HEK293T (cell line): ENCODE measurements at regions not wholly inside any gene's neighbourhood (a gene's known extent, or its start where the extent isn't known, plus 50 kb on each side); places are given as distances from the start of the nearest gene placed in this dataset.

ENCODE experiments used
- CTCF ChIA-PET: fragments of 350-600 bp; formaldehyde crosslinking; extraction: SDS; loops from one replicate; lab custom pipeline; 2021; ENCODE audit warnings: antibody characterized with exemption, inconsistent platforms; lab: Yijun Ruan, JAX
- POLR2A ChIA-PET: fragments of 350-600 bp; formaldehyde crosslinking; extraction: SDS; loops from one replicate; lab custom pipeline; 2020; ENCODE audit warnings: antibody characterized with exemption, inconsistent platforms; lab: Yijun Ruan, JAX
- DNase-seq: peaks from one replicate; pipeline ENCODE4 v3.0.0; 2012; ENCODE audit warnings: mixed read lengths; ENCODE audit errors: extremely low spot score
- ARNT ChIP-seq: fragments of 450-650 bp; IDR thresholded peaks from 2 replicates; pipeline ENCODE4 v1.6.1; 2017; ENCODE audit warnings: mild to moderate bottlenecking
- BHLHE40 ChIP-seq: fragments of 450-650 bp; IDR thresholded peaks from 2 replicates; pipeline ENCODE4 v1.6.1; 2016; ENCODE audit warnings: mild to moderate bottlenecking, moderate library complexity, borderline replicate concordance
- CTBP1 ChIP-seq: fragments of 450-650 bp; IDR thresholded peaks from 2 replicates; pipeline ENCODE4 v1.6.1; 2016; ENCODE audit warnings: borderline replicate concordance
- ELF4 ChIP-seq: fragments of 450-650 bp; IDR thresholded peaks from 2 replicates; pipeline ENCODE4 v1.6.1; 2017; ENCODE audit warnings: antibody characterized with exemption
- FOXA1 ChIP-seq: fragments of 450-650 bp; IDR thresholded peaks from 2 replicates; pipeline ENCODE4 v1.6.1; 2016; ENCODE audit warnings: mild to moderate bottlenecking
- FOXK2 ChIP-seq: fragments of 450-650 bp; IDR thresholded peaks from 2 replicates; pipeline ENCODE4 v1.6.1; 2016; ENCODE audit warnings: mild to moderate bottlenecking
- FOXM1 ChIP-seq: fragments of 450-650 bp; IDR thresholded peaks from 2 replicates; pipeline ENCODE4 v1.6.1; 2017; ENCODE audit warnings: mild to moderate bottlenecking, borderline replicate concordance
- HDGF ChIP-seq: fragments of 450-650 bp; IDR thresholded peaks from 2 replicates; pipeline ENCODE4 v1.6.1; 2017; ENCODE audit warnings: antibody characterized with exemption, borderline replicate concordance
- L3MBTL2 ChIP-seq: fragments of 450-650 bp; conservative IDR thresholded peaks from 2 replicates; pipeline ENCODE4 v1.6.1; 2016; ENCODE audit warnings: mild to moderate bottlenecking
- LEF1 ChIP-seq: fragments of 450-650 bp; IDR thresholded peaks from 2 replicates; pipeline ENCODE4 v1.6.1; 2017; ENCODE audit warnings: mild to moderate bottlenecking, borderline replicate concordance
- NFRKB ChIP-seq: fragments of 450-650 bp; IDR thresholded peaks from 2 replicates; pipeline ENCODE4 v1.6.1; 2016; ENCODE audit warnings: mild to moderate bottlenecking, moderate library complexity
- SP1 ChIP-seq: fragments of 450-650 bp; IDR thresholded peaks from 2 replicates; pipeline ENCODE4 v1.6.1; 2017
- SUZ12 ChIP-seq: fragments of 450-650 bp; IDR thresholded peaks from 2 replicates; pipeline ENCODE4 v1.6.1; 2016; ENCODE audit warnings: mild to moderate bottlenecking
- TARDBP ChIP-seq: fragments of 450-650 bp; IDR thresholded peaks from 2 replicates; pipeline ENCODE4 v1.6.1; 2016
- ZNF384 ChIP-seq: fragments of 450-650 bp; IDR thresholded peaks from 2 replicates; pipeline ENCODE4 v1.6.1; 2016
- TF ChIP-seq, protein P1 (sequence below): fragments of 450-650 bp; IDR thresholded peaks from 2 replicates; pipeline ENCODE4 v1.6.1; 2016

DNA sequence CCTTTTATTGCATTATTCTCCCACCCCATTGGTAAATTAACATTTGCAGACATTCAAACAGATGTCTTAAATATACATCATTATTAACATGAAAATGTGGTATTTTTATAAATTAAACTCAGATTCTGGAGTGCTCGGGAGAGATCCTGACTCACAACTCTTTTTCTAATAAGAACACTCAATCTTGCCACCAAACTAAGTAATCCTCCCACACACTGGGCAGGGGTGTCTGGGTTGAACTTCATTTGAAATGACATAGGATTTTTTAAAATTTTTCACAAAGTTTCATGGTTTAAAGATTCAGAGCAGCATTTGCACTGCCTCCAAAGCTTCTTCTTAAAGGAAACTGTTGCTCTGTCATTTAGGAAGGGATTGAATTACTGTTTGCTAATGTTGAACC is 754.3 kb downstream of the MECOM start:
- POLR2A ChIA-PET: no interaction called here

DNA sequence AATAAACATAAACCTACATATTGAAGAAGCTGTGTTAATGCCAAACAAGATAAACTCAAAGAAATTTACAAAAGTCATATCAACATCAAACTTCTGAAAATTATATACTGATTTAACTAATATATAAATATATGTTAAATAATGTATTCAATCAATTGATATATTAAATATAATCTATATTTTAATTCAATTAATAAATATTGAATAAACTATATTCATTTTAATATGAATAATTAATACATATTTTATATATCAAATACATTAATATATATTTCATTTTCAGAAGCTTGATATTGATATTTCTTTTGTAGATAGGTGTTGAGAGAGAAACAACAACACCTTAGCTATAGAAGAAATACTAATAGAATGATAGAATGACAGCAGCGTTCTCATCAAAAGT is 768.1 kb downstream of the MECOM start:
- CTCF ChIA-PET: no interaction called here

More for the DNA sequence above, 754.3 kb downstream of the MECOM start:
- DNase-seq: no peak
- CTCF ChIA-PET: no interaction called here
- TF ChIP-seq SP1: no peak
- TF ChIP-seq ZNF384: no peak

DNA sequence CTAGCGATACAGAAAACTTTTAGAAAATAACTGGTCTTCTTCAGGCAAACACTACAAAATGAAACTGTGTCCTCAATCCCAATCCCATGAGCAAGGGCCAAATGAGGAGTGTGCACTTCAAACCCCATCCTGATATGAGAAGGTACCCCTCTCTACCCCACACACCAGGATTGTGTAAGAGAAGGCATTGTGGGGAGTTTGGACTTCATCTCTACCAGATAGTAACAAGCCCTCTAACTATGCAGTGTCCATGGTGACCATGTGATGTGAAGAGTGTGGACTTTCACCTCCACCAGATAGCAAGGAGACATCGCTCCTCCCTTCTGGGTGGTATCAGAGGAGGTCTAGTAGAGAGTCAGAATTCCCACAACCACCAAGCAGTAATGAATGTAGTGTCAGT is 769.3 kb downstream of the MECOM start:
- ChIA-PET POLR2A (no interaction called here), CTCF (no interaction called here)
- DNase-seq: no peak
- TF ChIP-seq LEF1: no peak
- TF ChIP-seq ZNF384: no peak
- TF ChIP-seq FOXK2: no peak
- TF ChIP-seq TARDBP: no peak
- no peak for TF ChIP-seq FOXA1
- TF ChIP-seq, protein P1, sequence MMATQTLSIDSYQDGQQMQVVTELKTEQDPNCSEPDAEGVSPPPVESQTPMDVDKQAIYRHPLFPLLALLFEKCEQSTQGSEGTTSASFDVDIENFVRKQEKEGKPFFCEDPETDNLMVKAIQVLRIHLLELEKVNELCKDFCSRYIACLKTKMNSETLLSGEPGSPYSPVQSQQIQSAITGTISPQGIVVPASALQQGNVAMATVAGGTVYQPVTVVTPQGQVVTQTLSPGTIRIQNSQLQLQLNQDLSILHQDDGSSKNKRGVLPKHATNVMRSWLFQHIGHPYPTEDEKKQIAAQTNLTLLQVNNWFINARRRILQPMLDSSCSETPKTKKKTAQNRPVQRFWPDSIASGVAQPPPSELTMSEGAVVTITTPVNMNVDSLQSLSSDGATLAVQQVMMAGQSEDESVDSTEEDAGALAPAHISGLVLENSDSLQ: no peak
- TF ChIP-seq HDGF: no peak
- TF ChIP-seq CTBP1: no peak

More for the DNA sequence above, 768.1 kb downstream of the MECOM start:
- no peak for DNase-seq
- TF ChIP-seq ARNT (no peak), NFRKB (no peak)
- POLR2A ChIA-PET: no interaction called here

DNA sequence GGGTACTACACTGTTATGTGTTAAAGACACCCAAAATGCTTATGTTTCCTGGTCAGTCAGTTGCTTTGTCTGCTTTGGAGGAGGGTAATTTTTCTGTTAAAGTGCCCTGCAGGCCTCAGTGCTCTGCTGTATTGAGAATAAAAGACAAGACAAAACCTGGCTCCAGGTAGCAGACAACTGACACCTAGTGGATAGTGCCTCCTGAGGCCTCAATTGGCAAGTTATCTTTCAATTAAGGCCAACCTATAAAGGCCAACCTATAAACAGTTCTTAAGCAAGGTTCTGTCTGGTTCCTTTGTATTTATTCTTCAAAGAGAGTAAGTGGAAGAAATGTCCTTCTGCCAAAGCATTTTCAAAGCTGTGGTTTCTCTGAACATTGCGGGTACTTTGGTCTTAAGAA is 773.8 kb downstream of the MECOM start:
- CTCF ChIA-PET: no interaction called here
- POLR2A ChIA-PET: no interaction called here
- no peak for DNase-seq
- TF ChIP-seq FOXM1 (no peak), ELF4 (no peak), ARNT (no peak), ZNF384 (no peak)

DNA sequence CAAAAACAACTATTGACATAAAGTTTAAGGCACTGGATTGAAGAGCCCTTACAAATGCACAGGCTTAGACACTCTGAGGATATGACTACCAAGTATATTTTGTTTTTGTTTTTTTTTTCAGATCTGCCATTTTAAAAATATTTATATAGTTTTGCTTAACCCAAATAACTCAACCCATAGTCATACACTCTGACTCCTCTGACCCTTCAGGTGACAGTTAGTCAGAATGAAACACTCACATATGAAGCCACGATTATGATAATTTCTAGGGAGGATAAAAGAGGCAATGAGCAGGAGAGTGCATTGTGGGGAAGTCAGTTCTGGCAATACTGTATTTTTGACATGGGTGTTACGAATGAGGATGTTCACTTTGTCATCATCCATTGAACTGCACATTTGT is 774.7 kb downstream of the MECOM start:
- ChIA-PET CTCF (no interaction called here), POLR2A (no interaction called here)
- DNase-seq: no peak
- TF ChIP-seq BHLHE40 (no peak), ARNT (no peak), FOXK2 (no peak), HDGF (no peak), FOXA1 (no peak), FOXM1 (no peak), LEF1 (no peak), CTBP1 (no peak), SP1 (no peak), NFRKB (no peak), TARDBP (no peak), ZNF384 (no peak), L3MBTL2 (no peak), ELF4 (no peak), SUZ12 (no peak)
- TF ChIP-seq, protein P1: no peak

DNA sequence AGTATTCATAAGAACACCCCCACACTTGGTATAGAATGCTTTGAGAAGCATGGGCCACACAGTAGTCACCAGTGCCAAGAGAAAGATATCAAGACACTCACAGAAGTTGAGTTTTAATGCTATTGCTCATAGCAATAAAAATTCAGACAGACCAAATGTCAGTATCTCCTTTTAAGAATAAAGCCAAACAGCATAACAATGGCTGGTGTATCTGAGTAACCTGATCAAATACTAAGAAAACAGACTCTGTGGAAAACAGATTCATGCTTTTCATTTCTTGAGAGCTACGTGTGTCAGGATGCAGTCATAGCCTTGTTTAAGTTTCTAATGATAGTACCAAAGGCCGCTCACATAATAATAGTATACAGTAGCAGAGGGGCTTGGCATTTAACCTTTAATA is 778.5 kb downstream of the MECOM start:
- ChIA-PET POLR2A (no interaction called here), CTCF (no interaction called here)
- no peak for TF ChIP-seq FOXK2
- DNase-seq: no peak

DNA sequence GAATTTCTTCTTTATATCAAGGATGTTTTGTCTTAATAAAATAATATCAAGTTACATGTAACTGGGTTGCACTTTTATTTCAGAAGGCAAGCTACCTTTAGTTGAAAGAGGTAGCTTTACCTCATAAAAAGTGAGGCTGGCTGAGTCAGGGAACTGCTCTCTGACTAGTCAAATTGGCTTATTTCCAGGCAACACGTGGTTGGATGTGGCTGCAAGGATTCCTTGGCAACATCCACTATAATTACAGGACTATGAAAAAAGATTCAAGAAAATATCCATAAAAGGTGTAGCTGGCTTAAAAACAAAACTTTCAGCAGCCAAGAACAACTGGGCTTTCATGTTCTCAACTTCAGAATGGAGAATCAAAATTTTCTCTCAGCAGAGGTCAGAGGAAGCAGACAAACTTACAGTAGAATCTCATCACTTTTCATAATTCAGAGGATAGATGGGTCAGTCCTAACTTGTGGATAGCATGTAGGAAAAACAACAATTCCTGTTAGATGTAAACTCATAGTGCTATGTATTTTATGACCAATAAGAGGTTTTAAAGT is 779.1 kb downstream of the MECOM start:
- POLR2A ChIA-PET: no interaction called here
- DNase-seq: no peak
- no peak for TF ChIP-seq LEF1
- no peak for TF ChIP-seq TARDBP
- TF ChIP-seq FOXK2: no peak
- CTCF ChIA-PET: interaction anchor here (0.8 to 1.1 kb wide), 2 partner anchors 94 to 785 kb away, joined by 3 to 5 read pairs; no protein-coding TSS in a partner anchor

DNA sequence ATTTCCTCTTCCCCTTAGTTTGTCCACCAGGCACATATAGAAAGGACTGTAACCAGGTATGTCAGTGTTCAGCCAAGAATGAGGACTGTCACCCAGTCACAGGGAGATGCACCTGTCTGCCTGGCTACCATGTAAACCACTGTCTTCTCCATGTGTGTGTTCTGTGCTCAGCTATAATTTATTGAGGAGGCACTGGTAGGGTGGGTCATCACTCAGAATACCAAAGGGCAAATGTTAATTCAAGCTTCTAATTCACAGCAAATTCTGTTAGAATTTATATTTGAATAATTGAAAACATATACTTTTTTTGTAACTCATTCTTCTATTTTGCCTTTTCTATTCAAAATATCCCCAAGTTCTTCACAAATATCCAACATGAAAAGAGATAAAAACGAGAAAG is 780.4 kb downstream of the MECOM start:
- no peak for DNase-seq
- TF ChIP-seq ELF4: no peak
- no peak for TF ChIP-seq ARNT
- no peak for TF ChIP-seq FOXM1
- no peak for TF ChIP-seq SP1
- no peak for TF ChIP-seq TARDBP
- no peak for TF ChIP-seq LEF1
- TF ChIP-seq, protein P1: no peak
- TF ChIP-seq FOXK2: no peak
- TF ChIP-seq SUZ12: no peak
- no peak for TF ChIP-seq BHLHE40
- TF ChIP-seq FOXA1: no peak
- TF ChIP-seq ZNF384: no peak
- no peak for TF ChIP-seq NFRKB
- TF ChIP-seq L3MBTL2: no peak
- no peak for TF ChIP-seq CTBP1
- TF ChIP-seq HDGF: no peak
- ChIA-PET POLR2A (no interaction called here), CTCF (interaction anchor here (0.7 kb wide), 1 partner anchor 18 kb away, joined by 4 read pairs; no protein-coding TSS in a partner anchor)
